GM18951 (cell line): ENCODE measurements at regions not wholly inside any gene's neighbourhood (a gene's known extent, or its start where the extent isn't known, plus 50 kb on each side); places are given as distances from the start of the nearest gene placed in this dataset.

Experiments
- POLR2A ChIP-seq: IDR thresholded peaks from 4 replicates; pipeline ENCODE4 v1.6.1; 2011; ENCODE audit warnings: mild to moderate bottlenecking; ENCODE audit not compliant: insufficient read length, insufficient read depth; ENCODE audit errors: extremely low read depth
- in situ Hi-C: fragments of 300-500 bp; cut with MboI; formaldehyde crosslinking; loops from one replicate; pipeline ENCODE4 v1.12.0; 2022; ENCODE audit warnings: low sequenced_read_pairs, mixed read lengths, inconsistent platforms; ENCODE audit not compliant: unreplicated experiment

GRCh38 chr10:3911713-3912442 lies 126.9 kb upstream of the KLF6 start:
- TF ChIP-seq POLR2A, result no peak
- in situ Hi-C loops, result no loop called here

DNA sequence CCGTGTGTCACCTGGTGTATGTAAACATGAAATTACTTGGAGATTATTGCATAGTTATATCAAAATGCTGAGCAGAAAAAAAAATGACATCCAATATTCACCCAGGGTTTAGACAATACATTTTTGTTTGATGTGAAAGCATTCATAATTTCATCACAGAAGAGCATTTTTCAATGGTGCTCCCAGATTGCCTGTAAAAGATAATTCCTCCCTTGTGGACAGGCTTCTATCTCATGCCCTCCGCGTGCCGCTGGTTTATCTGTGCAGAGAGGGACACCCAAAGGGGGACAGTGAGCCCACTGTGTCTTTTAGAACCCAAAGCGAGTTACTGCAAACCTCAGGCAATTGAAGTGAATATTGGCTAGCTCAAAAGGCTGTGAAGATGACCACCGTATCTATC lies 126.2 kb upstream of the KLF6 start:
- no peak for TF ChIP-seq POLR2A
- in situ Hi-C loops, result no loop called here

DNA sequence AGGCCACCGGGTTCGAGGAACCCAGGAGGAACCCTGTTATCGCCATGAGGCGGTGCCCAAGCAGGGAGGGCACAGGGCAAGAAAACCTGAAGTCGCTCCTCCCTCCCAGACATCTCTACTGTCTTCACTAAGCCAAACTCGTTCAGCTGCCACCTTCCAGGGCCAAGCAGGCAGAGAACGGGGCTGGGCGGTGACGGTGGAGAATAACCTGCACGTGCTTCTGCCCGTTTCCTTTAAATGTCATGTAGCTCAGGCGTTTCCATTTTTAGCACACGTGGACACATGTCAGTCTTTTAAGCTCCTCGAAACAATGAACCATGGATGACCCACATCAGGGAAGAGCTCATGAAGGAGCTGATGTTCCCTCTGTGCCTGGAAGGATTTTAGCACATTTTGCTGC lies 124.3 kb upstream of the KLF6 start:
- TF ChIP-seq POLR2A, result no peak
- in situ Hi-C loops, result no loop called here

GRCh38 chr10:3908183-3908582 lies 123.2 kb upstream of the KLF6 start:
- TF ChIP-seq POLR2A, result no peak
- in situ Hi-C loops, result no loop called here

DNA sequence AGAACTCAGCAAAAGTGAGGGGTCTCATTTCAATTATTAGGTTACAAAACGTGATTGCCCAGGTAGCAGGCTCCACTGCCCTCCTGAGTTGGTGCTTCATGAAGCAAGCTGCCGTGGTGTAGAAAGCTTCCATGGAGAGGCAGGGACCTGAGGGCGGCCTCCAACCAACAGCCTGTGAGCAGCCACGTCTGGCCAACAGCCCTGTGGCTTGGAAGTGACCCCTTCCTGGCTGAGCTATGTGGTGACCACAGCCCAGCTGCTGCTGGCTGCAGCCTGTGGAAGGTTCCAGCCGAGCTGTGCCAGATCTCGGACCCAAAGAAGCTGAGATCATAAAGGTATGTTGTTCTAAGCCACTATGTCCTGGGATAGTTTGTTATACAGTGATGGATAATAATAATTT lies 122.5 kb upstream of the KLF6 start:
- no peak for TF ChIP-seq POLR2A
- in situ Hi-C loops, result no loop called here

GRCh38 chr10:3906511-3907111 lies 121.6 kb upstream of the KLF6 start:
- no peak for TF ChIP-seq POLR2A
- in situ Hi-C loops, result no loop called here

GRCh38 chr10:3904419-3904960 lies 119.5 kb upstream of the KLF6 start:
- in situ Hi-C loops, result no loop called here
- TF ChIP-seq POLR2A, result no peak

- in situ Hi-C loops, result no loop called here
- no peak for TF ChIP-seq POLR2A
Observed at GRCh38 chr10:3902809-3903410, 117.9 kb upstream of the KLF6 start.

DNA sequence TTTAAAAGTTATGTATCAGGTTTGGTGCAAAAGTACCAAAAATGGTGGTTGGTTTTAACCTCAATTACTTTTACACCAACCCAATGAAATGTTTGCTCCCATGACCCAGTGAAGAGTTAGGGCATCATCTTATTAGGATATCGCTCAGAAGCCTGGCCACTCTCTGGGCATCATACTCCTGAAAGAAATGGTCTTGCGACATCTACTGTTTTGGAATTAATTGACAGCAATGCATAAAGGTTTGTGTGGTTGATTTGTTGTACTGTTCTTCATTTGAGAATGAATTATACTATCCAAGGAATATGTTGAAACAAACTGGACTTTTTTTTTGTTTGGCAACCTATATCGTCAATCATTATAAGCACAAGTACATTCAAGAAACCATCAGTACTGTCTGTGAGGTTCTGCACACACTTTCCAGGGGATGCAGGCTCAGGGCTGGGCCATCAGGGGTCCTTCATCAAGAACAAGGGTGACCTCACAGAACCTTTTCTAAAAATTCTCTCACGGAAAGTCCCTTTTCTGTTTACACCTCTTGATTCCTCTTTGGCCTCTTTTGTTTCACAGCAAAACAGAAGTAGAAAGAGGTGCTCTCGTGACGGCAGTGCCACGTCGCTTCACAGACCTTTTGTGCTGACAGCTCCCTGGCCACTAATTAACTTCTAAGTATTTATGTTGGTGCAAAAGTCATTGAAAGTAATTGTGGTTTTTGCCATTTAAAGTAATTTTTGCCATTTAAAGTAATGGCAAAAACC lies 117.2 kb upstream of the KLF6 start:
- no peak for TF ChIP-seq POLR2A
- in situ Hi-C loops, result no loop called here

GRCh38 chr10:3901370-3901769 lies 116.4 kb upstream of the KLF6 start:
- no peak for TF ChIP-seq POLR2A
- in situ Hi-C loops, result no loop called here

GRCh38 chr10:3900391-3900790 lies 115.4 kb upstream of the KLF6 start:
- in situ Hi-C loops, result no loop called here
- TF ChIP-seq POLR2A, result no peak

DNA sequence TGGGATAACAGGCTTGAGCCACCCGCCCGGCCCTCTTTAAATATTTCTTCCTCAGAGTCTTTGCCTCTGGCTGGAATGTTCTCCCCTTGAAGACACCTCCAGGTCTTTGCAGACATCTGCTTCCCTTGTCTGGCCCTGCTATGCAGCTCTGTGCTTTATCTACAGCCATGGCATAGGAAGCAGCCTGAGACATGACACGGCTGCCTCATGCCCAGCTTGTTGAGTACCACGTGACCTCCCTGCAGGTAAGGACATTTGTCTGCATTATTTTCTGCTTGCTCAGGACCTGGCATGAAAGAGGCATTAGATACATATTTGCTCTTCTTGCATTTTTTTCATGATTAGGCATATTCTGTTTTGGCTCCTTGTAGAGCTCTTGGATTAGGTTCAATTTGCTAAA lies 113.8 kb upstream of the KLF6 start:
- no peak for TF ChIP-seq POLR2A
- in situ Hi-C loops, result no loop called here

DNA sequence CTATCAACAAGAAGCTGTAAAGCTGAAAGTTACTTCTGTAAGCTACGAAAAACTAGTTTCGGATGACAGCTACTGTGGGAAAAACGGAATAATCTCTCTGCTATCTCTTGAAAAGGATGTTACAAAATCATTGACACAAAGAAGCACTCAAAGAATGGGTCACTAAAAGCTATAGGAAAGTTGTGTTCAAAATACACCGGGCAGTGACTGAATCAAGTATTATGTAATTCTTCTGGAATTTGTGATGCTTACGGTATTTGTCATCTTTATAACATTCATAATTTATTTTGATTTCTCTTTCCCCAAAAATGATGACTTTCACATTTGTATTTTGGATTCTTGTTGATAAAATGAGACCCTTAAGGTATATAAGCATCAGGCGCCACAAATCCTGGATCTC lies 112.1 kb upstream of the KLF6 start:
- in situ Hi-C loops, result no loop called here
- no peak for TF ChIP-seq POLR2A
